Suppressor macrophage treated with lipopolysaccharide for 4 hours (primary cell): ENCODE measurements at regions not wholly inside any gene's neighbourhood (a gene's known extent, or its start where the extent isn't known, plus 50 kb on each side); places are given as distances from the start of the nearest gene placed in this dataset.
"Not testable (repeated sequence)": the region's sequence is repeated elsewhere in the genome, so short reads cannot be mapped to it uniquely, and the experiment has no call there.

Experiments used
- DNase-seq: peaks from one replicate; pipeline ENCODE4 v3.0.0-alpha.2; 2020

- no peak for DNase-seq
Measured at GRCh38 chr2:35255826-35256225, 1099.8 kb upstream of the CRIM1 start.

- DNase-seq: no peak
Measured at GRCh38 chr2:35251156-35251555, 1104.4 kb upstream of the CRIM1 start.

- no peak for DNase-seq
Measured at GRCh38 chr2:35246702-35247101, 1108.9 kb upstream of the CRIM1 start.

GRCh38 chr2:35228584-35228983 lies 1127.0 kb upstream of the CRIM1 start:
- DNase-seq: no peak

GRCh38 chr2:35220461-35220860 lies 1135.1 kb upstream of the CRIM1 start:
- DNase-seq: no peak

GRCh38 chr2:35204881-35205280 lies 1150.7 kb upstream of the CRIM1 start:
- DNase-seq: no peak

GRCh38 chr2:35204323-35204722 lies 1151.3 kb upstream of the CRIM1 start:
- DNase-seq: no peak

- DNase-seq: no peak
Measured at GRCh38 chr2:35199298-35199697, 1156.3 kb upstream of the CRIM1 start.

- DNase-seq: no peak
Measured at GRCh38 chr2:35185861-35186412, 1169.6 kb upstream of the CRIM1 start.

GRCh38 chr2:35184471-35184870 lies 1171.1 kb upstream of the CRIM1 start:
- DNase-seq: no peak

GRCh38 chr2:35176726-35177125 lies 1178.9 kb upstream of the CRIM1 start:
- not testable (repeated sequence) for DNase-seq

GRCh38 chr2:35174845-35175244 lies 1180.7 kb upstream of the CRIM1 start:
- no peak for DNase-seq

- DNase-seq: no peak
Measured at GRCh38 chr2:35172687-35173086, 1182.9 kb upstream of the CRIM1 start.

- DNase-seq: no peak
Measured at GRCh38 chr2:35168351-35168750, 1187.2 kb upstream of the CRIM1 start.

- DNase-seq: no peak
Measured at GRCh38 chr2:35163948-35164347, 1191.6 kb upstream of the CRIM1 start.

GRCh38 chr2:35160871-35161270 lies 1194.7 kb upstream of the CRIM1 start:
- no peak for DNase-seq

GRCh38 chr2:35125871-35126270 lies 1229.7 kb upstream of the CRIM1 start:
- DNase-seq: no peak

- no peak for DNase-seq
Measured at GRCh38 chr2:35125278-35125677, 1230.3 kb upstream of the CRIM1 start.

- DNase-seq: no peak
Measured at GRCh38 chr2:35116151-35116550, 1239.4 kb upstream of the CRIM1 start.

- DNase-seq: no peak
Measured at GRCh38 chr2:35114765-35115164, 1240.8 kb upstream of the CRIM1 start.

GRCh38 chr2:35112367-35112766 lies 1243.2 kb upstream of the CRIM1 start:
- not testable (repeated sequence) for DNase-seq

- no peak for DNase-seq
Measured at GRCh38 chr2:35104309-35104708, 1251.3 kb upstream of the CRIM1 start.

GRCh38 chr2:35099342-35099741 lies 1256.2 kb upstream of the CRIM1 start:
- DNase-seq: no peak

- DNase-seq: no peak
Measured at GRCh38 chr2:35082072-35082471, 1273.5 kb upstream of the CRIM1 start.

- no peak for DNase-seq
Measured at GRCh38 chr2:35081622-35082015, 1274.0 kb upstream of the CRIM1 start.
